ENCODE measurements at regions not wholly inside any gene's neighbourhood (a gene's known extent, or its start where the extent isn't known, plus 50 kb on each side); places are given as distances from the start of the nearest gene placed in this dataset.

- DNase-seq, result no peak
- Histone ChIP-seq H3K36me3 (no peaks in the 10 kb centered on the region), H3K9me3 (no peaks in the 10 kb centered on the region), H3K4me3 (no peak overlapping the region), H3K27me3 (no peaks in the 10 kb centered on the region), H3K27ac (no peak overlapping the region), H3K4me1 (peaks cover 0 to 6% (median 0%) of the 10 kb centered on the region in 3 donors)
- 93 to 96% methylated on average over 1 of the region's 1 CpG for WGBS, 2 donors
- intact Hi-C loops (cut with DNase I), result loop anchor here (10.0 kb wide), 2 partner anchors 632 to 662 kb away; partner anchors contain the start of gene LMO4
- no peak for TF ChIP-seq POLR2A (IDR thresholded peaks at IDR 0.05)
- no peak for TF ChIP-seq CTCF (IDR thresholded peaks at IDR 0.05)
Measured at GRCh38 chr1:87956750-87957149, 628.1 kb downstream of the LMO4 start.

- peaks cover 0 to 6% (median 0%) of the 10 kb centered on the region in 3 donors for H3K4me1 ChIP-seq
- WGBS, 2 donors, result 83 to 84% methylated on average over 3 of the region's 3 CpGs
- H3K4me3 ChIP-seq, result no peak overlapping the region
- no peak for TF ChIP-seq POLR2A (IDR thresholded peaks at IDR 0.05)
- TF ChIP-seq CTCF (IDR thresholded peaks at IDR 0.05), result no peak
- no peaks in the 10 kb centered on the region for H3K9me3 ChIP-seq
- intact Hi-C loops (cut with DNase I), result loop anchor here (10.0 kb wide), 2 partner anchors 633 to 663 kb away; partner anchors contain the start of gene LMO4
- H3K27me3 ChIP-seq, result no peaks in the 10 kb centered on the region
- DNase-seq, result no peak
- no peak overlapping the region for H3K27ac ChIP-seq
- H3K36me3 ChIP-seq, result no peaks in the 10 kb centered on the region
Measured at GRCh38 chr1:87957331-87957730, 628.7 kb downstream of the LMO4 start.

GRCh38 chr1:87958201-87958600 lies 629.5 kb downstream of the LMO4 start:
- WGBS, 2 donors, result 93 to 96% methylated on average over 4 of the region's 4 CpGs
- no peak for TF ChIP-seq POLR2A (IDR thresholded peaks at IDR 0.05)
- no peak for TF ChIP-seq CTCF (IDR thresholded peaks at IDR 0.05)
- Histone ChIP-seq H3K27me3 (no peaks in the 10 kb centered on the region), H3K4me3 (no peak overlapping the region), H3K36me3 (no peaks in the 10 kb centered on the region), H3K4me1 (peaks cover 0 to 6% (median 0%) of the 10 kb centered on the region in 3 donors), H3K27ac (no peak overlapping the region), H3K9me3 (no peaks in the 10 kb centered on the region)
- intact Hi-C loops (cut with DNase I), result loop anchor here (10.0 kb wide), 2 partner anchors 633 to 663 kb away; partner anchors contain the start of gene LMO4
- no peak for DNase-seq

GRCh38 chr1:87958716-87959115 lies 630.0 kb downstream of the LMO4 start:
- Histone ChIP-seq H3K9me3 (no peaks in the 10 kb centered on the region), H3K36me3 (no peaks in the 10 kb centered on the region), H3K4me1 (peaks cover 0 to 3% (median 0%) of the 10 kb centered on the region in 3 donors), H3K27ac (no peak overlapping the region), H3K4me3 (no peak overlapping the region), H3K27me3 (no peaks in the 10 kb centered on the region)
- TF ChIP-seq CTCF (IDR thresholded peaks at IDR 0.05), result no peak
- TF ChIP-seq POLR2A (IDR thresholded peaks at IDR 0.05), result no peak
- no peak for DNase-seq
- intact Hi-C loops (cut with DNase I), result loop anchor here (10.0 kb wide), 2 partner anchors 634 to 664 kb away; partner anchors contain the start of gene LMO4
- 62 to 65% methylated on average over 1 of the region's 1 CpG for WGBS, 2 donors

- TF ChIP-seq CTCF (IDR thresholded peaks at IDR 0.05), result no peak
Measured at GRCh38 chr1:87959236-87959635, 630.6 kb downstream of the LMO4 start.

More at GRCh38 chr1:87959236-87959635, 630.6 kb downstream of the LMO4 start:
- no peak for DNase-seq
- Histone ChIP-seq H3K4me1 (no peaks in the 10 kb centered on the region), H3K27me3 (no peaks in the 10 kb centered on the region), H3K27ac (no peak overlapping the region), H3K9me3 (no peaks in the 10 kb centered on the region), H3K36me3 (no peaks in the 10 kb centered on the region), H3K4me3 (no peak overlapping the region)
- intact Hi-C loops (cut with DNase I), result loop anchor here (10.0 kb wide), 2 partner anchors 634 to 664 kb away; partner anchors contain the start of gene LMO4
- WGBS, 2 donors, result 68 to 87% methylated on average over 3 to 4 of the region's 4 CpGs
